Karpas-422 (cell line): ENCODE measurements at regions not wholly inside any gene's neighbourhood (a gene's known extent, or its start where the extent isn't known, plus 50 kb on each side); places are given as distances from the start of the nearest gene placed in this dataset.

ENCODE experiments used
- DNase-seq: peaks from one replicate; pipeline ENCODE4 v3.0.0-alpha.2; 2015
- H2AFZ ChIP-seq: fragments of 200-600 bp; sonication (generic); 2 replicates; pipeline ENCODE4 v1.6.1; 2014; ENCODE audit warnings: antibody characterized with exemption, low read length, mixed read lengths
- H3K27ac ChIP-seq: fragments of 200-600 bp; sonication (generic); 2 replicates; pipeline ENCODE4 v1.5.1; 2014; ENCODE audit warnings: mild to moderate bottlenecking, low read length, moderate library complexity
- H3K27me3 ChIP-seq: fragments of 200-600 bp; sonication (generic); 2 replicates; pipeline ENCODE4 v1.6.1; 2014; ENCODE audit warnings: low read length, mixed read lengths
- H3K36me3 ChIP-seq: fragments of 200-600 bp; sonication (generic); 2 replicates; pipeline ENCODE4 v1.6.1; 2014; ENCODE audit warnings: low read length, mixed read lengths; ENCODE audit not compliant: insufficient read depth
- H3K4me1 ChIP-seq: fragments of 200-600 bp; sonication (generic); 2 replicates; pipeline ENCODE4 v1.6.1; 2014; ENCODE audit warnings: mild to moderate bottlenecking, low read length, mixed read lengths
- H3K4me2 ChIP-seq: fragments of 200-600 bp; sonication (generic); 2 replicates; pipeline ENCODE4 v1.6.1; 2014; ENCODE audit warnings: low read length, low read depth, mild to moderate bottlenecking; ENCODE audit not compliant: poor library complexity, severe bottlenecking
- H3K4me3 ChIP-seq: fragments of 200-600 bp; sonication (generic); 2 replicates; pipeline ENCODE4 v1.5.1; 2014; ENCODE audit warnings: mild to moderate bottlenecking, antibody characterized with exemption, low read length, mixed read lengths
- H3K79me2 ChIP-seq: fragments of 200-600 bp; sonication (generic); 2 replicates; pipeline ENCODE4 v1.6.1; 2014; ENCODE audit warnings: mild to moderate bottlenecking, low read length, mixed read lengths
- H3K9ac ChIP-seq: fragments of 200-600 bp; sonication (generic); 2 replicates; pipeline ENCODE4 v1.6.0; 2014; ENCODE audit warnings: low read length
- H3K9me2 ChIP-seq: fragments of 200-600 bp; sonication (generic), shearing (Covaris generic); replicated peaks from 2 replicates; pipeline ENCODE4 v1.6.0; 2014; ENCODE audit warnings: mild to moderate bottlenecking, low read length, moderate library complexity; ENCODE audit not compliant: insufficient read depth
- H3K9me3 ChIP-seq: fragments of 300-700, 200-600 bp; sonication (generic); 2 replicates; pipeline ENCODE4 v1.6.1; 2014; ENCODE audit warnings: low read length, mixed read lengths
- H4K20me1 ChIP-seq: fragments of 200-600 bp; sonication (generic); 2 replicates; pipeline ENCODE4 v1.6.1; 2014; ENCODE audit warnings: mild to moderate bottlenecking, antibody characterized with exemption, low read length, low read depth; ENCODE audit not compliant: insufficient read depth

DNA sequence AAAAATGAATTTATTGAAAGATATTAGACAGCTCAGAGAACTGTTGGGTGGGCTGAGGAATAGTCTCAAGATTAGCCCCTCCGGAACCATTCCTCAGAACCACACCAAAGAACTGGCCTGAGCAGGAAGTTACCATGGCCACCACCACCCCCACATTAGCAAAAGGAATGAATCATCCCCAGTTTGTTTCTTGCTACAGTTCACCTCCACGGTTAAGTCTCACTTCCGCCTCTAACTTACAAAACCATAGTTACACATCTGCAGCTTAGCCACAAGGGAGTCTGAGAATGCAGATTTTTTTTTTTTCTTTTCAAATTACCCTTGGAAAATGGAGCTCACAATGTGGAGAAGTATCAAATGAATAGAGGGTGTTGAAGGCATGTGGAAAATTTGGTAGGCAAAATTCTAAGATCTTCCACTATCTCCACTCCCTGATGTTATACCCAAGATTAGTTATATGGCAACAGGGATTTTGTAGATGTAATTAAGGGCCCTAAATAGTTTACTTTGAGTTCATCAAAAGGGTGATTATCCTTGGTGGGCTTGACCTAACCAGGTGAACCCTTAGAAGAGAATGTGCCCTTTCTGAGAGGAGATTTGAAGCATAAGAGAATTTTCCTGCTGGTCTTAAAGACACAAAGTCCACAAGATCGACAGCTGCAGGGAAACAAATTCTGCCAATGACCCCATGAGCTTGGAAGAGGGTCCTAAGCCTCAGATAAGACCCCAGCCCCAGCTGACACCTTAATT lies 129.8 kb upstream of the KRR1 start:
- H3K27me3 ChIP-seq = no peaks in the 10 kb centered on the region
- H3K9me3 ChIP-seq = no peaks in the 10 kb centered on the region
- H3K27ac ChIP-seq = peak overlapping the region; percentile 99
- peaks cover 89% of the 10 kb centered on the region for H3K4me1 ChIP-seq
- H3K4me3 ChIP-seq = peak overlapping the region; percentile 46
- H4K20me1 ChIP-seq = no peaks in the 10 kb centered on the region
- H3K9ac ChIP-seq = peak overlapping the region; percentile 66
- H3K9me2 ChIP-seq = no peaks in the 10 kb centered on the region
- peak; percentile 98 for DNase-seq
- no peaks in the 10 kb centered on the region for H3K79me2 ChIP-seq
- H3K4me2 ChIP-seq = peak overlapping the region; percentile 70
- no peak overlapping the region for H2AFZ ChIP-seq
- no peaks in the 10 kb centered on the region for H3K36me3 ChIP-seq

DNA sequence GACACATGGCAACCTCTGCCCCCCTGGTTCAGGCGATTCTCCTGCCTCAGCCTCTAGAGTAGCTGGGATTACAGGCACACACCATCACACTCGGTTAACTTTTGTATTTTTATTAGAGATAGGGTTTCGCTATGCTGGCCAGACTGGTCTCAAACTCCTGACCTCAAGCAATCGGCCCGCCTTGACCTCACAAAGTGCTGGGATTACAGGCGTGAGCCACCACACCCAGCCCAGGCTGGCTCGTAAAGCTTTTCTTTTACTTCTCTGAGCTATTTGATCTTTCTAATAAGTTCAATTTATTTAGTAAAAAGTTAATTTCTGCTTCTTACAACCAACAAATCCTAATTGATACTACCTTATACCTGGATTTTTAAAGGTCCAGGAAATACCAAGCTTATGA lies 127.4 kb upstream of the KRR1 start:
- H3K4me2 ChIP-seq = no peak overlapping the region
- no peaks in the 10 kb centered on the region for H3K9me3 ChIP-seq
- H3K27ac ChIP-seq = peak overlapping the region; percentile 99
- no peaks in the 10 kb centered on the region for H3K36me3 ChIP-seq
- H4K20me1 ChIP-seq = no peaks in the 10 kb centered on the region
- peaks cover 65% of the 10 kb centered on the region for H3K4me1 ChIP-seq
- H3K79me2 ChIP-seq = no peaks in the 10 kb centered on the region
- no peak overlapping the region for H3K9ac ChIP-seq
- no peaks in the 10 kb centered on the region for H3K27me3 ChIP-seq
- no peak overlapping the region for H3K4me3 ChIP-seq
- H3K9me2 ChIP-seq = no peaks in the 10 kb centered on the region
- DNase-seq = no peak
- no peak overlapping the region for H2AFZ ChIP-seq

DNA sequence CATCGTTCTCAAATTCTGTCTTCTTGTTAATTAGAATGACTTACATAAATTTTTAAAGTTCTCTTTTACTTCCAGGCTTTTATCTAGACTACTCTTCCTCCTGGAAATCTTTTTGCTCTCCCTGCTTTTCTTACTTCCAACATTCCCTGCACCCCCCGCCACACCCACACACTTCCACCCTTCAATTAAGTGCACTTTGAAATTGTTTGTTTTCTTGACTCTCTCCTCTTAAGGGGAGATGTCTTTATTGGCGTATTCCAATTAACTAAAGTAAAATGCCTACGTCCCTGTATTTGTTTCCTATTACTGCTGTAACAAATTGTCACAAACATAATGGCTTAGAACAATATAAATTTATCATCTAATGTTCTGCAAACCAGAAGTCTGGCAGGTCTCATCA lies 125.2 kb upstream of the KRR1 start:
- Histone ChIP-seq H4K20me1 (no peaks in the 10 kb centered on the region), H3K4me3 (no peak overlapping the region), H3K36me3 (no peaks in the 10 kb centered on the region), H3K27me3 (no peaks in the 10 kb centered on the region), H3K9me2 (no peaks in the 10 kb centered on the region), H3K4me1 (peaks cover 46% of the 10 kb centered on the region), H3K27ac (no peak overlapping the region), H3K79me2 (no peaks in the 10 kb centered on the region), H3K9me3 (no peaks in the 10 kb centered on the region), H3K4me2 (no peak overlapping the region), H3K9ac (no peak overlapping the region), H2AFZ (peak overlapping the region; percentile 77; the same call in 1 of the 2 replicates)
- DNase-seq = no peak

DNA sequence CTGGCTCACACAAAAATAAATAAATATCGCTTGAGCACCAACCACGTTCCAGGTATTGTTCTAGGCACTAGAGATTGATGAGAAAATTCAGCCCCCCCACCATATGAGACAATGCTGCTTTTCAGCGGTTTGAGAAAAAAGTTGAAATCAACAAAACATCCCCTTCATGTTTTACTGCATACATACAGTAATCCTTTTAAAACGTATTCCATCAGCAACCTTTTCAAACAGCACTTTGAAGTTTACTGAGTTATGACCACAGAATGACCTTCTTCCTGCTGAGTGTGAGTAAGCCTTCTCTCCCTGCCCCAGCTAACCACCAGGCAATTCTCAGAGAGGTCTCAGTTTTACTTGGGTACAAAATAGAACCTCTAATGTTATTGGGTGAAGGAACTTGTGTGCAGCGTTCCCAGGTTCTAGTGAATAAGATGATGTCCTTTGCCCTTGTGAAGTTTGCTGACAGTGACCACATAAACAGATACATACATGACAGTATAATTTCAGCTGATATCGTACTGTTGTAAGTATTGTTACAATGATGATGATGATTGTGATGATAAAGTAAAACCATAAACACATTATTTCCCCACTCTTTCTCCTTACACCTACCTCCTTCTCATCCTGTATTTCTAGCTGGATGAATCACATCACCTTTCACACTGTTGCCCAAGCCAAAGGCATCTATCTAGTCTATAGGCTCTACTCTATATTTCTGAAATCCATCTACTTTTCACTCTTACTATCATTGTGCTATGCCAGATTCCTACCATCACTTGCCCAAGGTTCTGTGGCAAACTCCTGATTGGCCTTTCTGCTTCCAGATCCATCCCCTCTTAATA lies 124.4 kb upstream of the KRR1 start:
- H3K9me3 ChIP-seq = no peaks in the 10 kb centered on the region
- no peaks in the 10 kb centered on the region for H3K27me3 ChIP-seq
- H4K20me1 ChIP-seq = no peaks in the 10 kb centered on the region
- DNase-seq = no peak
- H3K36me3 ChIP-seq = no peaks in the 10 kb centered on the region
- H3K27ac ChIP-seq = peak overlapping the region; percentile 36; the same call in 1 of the 2 replicates
- no peak overlapping the region for H3K4me2 ChIP-seq
- no peak overlapping the region for H3K9ac ChIP-seq
- peak overlapping the region; percentile 77 for H2AFZ ChIP-seq
- peaks cover 39% of the 10 kb centered on the region for H3K4me1 ChIP-seq
- H3K9me2 ChIP-seq = no peaks in the 10 kb centered on the region
- no peaks in the 10 kb centered on the region for H3K79me2 ChIP-seq
- H3K4me3 ChIP-seq = no peak overlapping the region

DNA sequence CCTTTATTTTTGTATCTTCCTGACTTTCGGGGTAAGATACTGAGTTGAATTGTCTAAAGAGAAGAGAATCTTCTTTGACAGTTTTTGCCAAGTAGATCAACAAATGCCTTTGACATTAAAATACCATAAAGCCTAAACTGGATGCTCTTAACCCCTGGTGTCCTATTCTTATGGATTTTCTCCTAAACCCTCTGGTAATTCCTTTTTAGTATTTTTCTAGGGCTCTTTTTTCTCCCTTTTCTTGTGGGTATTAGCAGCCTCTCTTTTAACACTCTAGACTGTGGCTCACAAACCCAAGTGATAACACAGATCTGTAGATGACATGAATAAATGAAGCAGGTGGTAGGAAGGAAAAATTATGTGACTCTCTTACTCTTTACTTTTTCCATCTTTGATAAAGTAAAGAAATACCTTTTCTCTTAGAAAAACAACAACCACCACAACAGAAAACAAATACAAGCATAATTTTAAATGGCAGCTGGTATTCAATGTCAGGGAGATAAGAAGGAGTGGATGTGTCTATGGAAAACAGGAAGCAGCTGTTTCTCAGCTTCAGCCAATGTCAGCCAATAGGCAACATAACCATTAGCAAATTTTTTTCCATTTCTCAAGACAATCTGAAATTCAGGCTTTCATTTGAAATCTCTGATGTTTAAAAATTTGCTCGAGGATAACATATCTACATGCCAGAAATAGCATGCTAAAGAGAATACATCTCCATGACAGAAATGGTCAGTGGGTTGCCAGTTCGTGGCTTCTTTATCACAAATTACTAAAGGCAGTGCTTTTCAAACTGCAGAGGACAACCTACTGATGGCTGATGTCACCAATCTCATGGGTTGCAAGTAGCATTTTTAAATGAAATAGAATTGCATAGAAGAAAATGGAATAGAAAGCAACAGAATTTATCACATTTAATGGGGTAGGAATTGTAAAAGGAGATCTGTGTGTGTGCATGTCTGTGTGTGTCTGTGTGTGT lies 123.1 kb upstream of the KRR1 start:
- H3K4me1 ChIP-seq = peaks cover 26% of the 10 kb centered on the region
- H3K4me2 ChIP-seq = no peak overlapping the region
- no peak for DNase-seq

DNA sequence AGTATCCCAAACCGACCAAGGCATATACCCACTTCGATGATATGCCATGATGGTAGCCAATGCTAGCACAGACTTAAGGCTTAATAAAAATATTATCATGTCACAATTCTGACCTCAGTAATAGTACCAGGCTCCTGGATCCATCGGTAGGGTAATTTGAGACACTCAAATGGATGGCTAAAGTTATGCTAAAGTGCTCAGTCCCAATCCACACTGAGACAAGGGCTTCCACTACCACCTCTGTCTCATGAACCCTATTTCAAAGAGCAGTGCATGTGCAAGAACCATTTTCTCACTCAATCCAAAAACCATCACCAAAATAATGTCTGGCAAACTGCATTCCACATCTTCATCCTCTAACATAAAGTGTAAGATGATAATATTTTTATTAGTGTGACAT lies 122.4 kb upstream of the KRR1 start:
- H3K9ac ChIP-seq = no peak overlapping the region

More for the DNA sequence above, 123.1 kb upstream of the KRR1 start:
- no peaks in the 10 kb centered on the region; the same call in 1 of the 2 replicates for H3K36me3 ChIP-seq
- no peak overlapping the region for H3K9ac ChIP-seq
- H3K27me3 ChIP-seq = no peaks in the 10 kb centered on the region
- peak overlapping the region; percentile 33 for H3K27ac ChIP-seq
- peak overlapping the region; percentile 24 for H2AFZ ChIP-seq
- H3K9me2 ChIP-seq = no peaks in the 10 kb centered on the region
- H3K4me3 ChIP-seq = no peak overlapping the region
- no peaks in the 10 kb centered on the region for H4K20me1 ChIP-seq
- no peaks in the 10 kb centered on the region for H3K79me2 ChIP-seq
- H3K9me3 ChIP-seq = peaks cover 6% of the 10 kb centered on the region; the same call in 1 of the 2 replicates

DNA sequence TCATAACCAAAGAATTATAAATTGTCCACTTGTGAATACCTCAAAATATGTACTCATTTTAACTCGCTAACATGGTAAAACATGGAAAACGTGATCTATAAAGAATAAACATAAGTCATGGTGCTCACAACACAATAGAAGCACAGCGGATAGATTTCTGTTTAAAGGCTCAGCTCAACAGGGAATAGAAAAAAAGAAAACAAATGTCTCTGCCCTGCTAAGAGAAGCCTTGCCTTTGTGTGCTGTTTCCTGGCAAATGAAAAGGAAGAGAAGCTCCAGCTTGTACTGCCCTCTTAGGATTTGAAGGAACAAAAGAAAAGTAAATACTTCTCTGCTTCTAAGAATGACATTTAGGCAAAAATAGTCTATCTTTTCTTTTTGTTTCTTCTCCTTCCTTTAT lies 121.0 kb upstream of the KRR1 start:
- peak overlapping the region; percentile 50 for H3K27ac ChIP-seq
- no peaks in the 10 kb centered on the region for H3K27me3 ChIP-seq
- no peaks in the 10 kb centered on the region for H4K20me1 ChIP-seq
- DNase-seq = no peak
- H3K9me2 ChIP-seq = no peaks in the 10 kb centered on the region
- no peak overlapping the region for H3K9ac ChIP-seq
- peaks cover 22% of the 10 kb centered on the region for H3K4me1 ChIP-seq
- no peak overlapping the region for H3K4me3 ChIP-seq
- H3K9me3 ChIP-seq = peaks cover 7% of the 10 kb centered on the region; the same call in 1 of the 2 replicates
- H3K36me3 ChIP-seq = no peaks in the 10 kb centered on the region; the same call in 1 of the 2 replicates
- peak overlapping the region; percentile 66 for H2AFZ ChIP-seq
- H3K4me2 ChIP-seq = no peak overlapping the region
- no peaks in the 10 kb centered on the region for H3K79me2 ChIP-seq

More for the DNA sequence above, 122.4 kb upstream of the KRR1 start:
- peaks cover 25% of the 10 kb centered on the region for H3K4me1 ChIP-seq
- no peaks in the 10 kb centered on the region; the same call in 1 of the 2 replicates for H3K36me3 ChIP-seq
- H3K9me2 ChIP-seq = no peaks in the 10 kb centered on the region
- H3K4me2 ChIP-seq = no peak overlapping the region
- H3K27me3 ChIP-seq = no peaks in the 10 kb centered on the region
- H3K4me3 ChIP-seq = no peak overlapping the region
- H3K79me2 ChIP-seq = no peaks in the 10 kb centered on the region
- H2AFZ ChIP-seq = peak overlapping the region; percentile 24; the same call in 1 of the 2 replicates
- DNase-seq = no peak
- H4K20me1 ChIP-seq = no peaks in the 10 kb centered on the region
- H3K9me3 ChIP-seq = peaks cover 7% of the 10 kb centered on the region; the same call in 1 of the 2 replicates
- peak overlapping the region; percentile 33; the same call in 1 of the 2 replicates for H3K27ac ChIP-seq
